Tibial artery (tissue), 4 donors: ENCODE measurements at regions not wholly inside any gene's neighbourhood (a gene's known extent, or its start where the extent isn't known, plus 50 kb on each side); places are given as distances from the start of the nearest gene placed in this dataset.

Experiments
- DNase-seq, 2 donors: peaks; one replicate each; pipeline ENCODE4 v3.0.0-alpha.2; 2019
- H3K27ac ChIP-seq, 2 donors: fragments of 200-600 bp; sonication (generic) in 1 of 2; 1 replicate in 1 of 2; 2 replicates in 1 of 2; pipeline ENCODE4 v1.5.1; 2018 to 2019; ENCODE audit warnings: mild to moderate bottlenecking in 1 of 2
- H3K27me3 ChIP-seq, 2 donors: fragments of 200-600 bp; sonication (generic) in 1 of 2; one replicate each; pipeline versions ENCODE4 v1.5.1 to v1.6.0; 2016 to 2019
- H3K36me3 ChIP-seq, 3 donors: fragments of 200-600 bp; sonication (generic) in 2 of 3; one replicate each; pipeline ENCODE4 v1.5.1; 2016 to 2019; ENCODE audit warnings: mild to moderate bottlenecking in 2 of 3
- H3K4me1 ChIP-seq, 4 donors: fragments of 200-600 bp; sonication (generic) in 2 of 4; 1 replicate in 3 of 4; 2 replicates in 1 of 4; pipeline ENCODE4 v1.5.1; 2016 to 2019
- H3K4me3 ChIP-seq, 2 donors: fragments of 200-600 bp; sonication (generic) in 1 of 2; 1 replicate in 1 of 2; 2 replicates in 1 of 2; pipeline ENCODE4 v1.5.1; 2018 to 2019; ENCODE audit warnings: mild to moderate bottlenecking in 2 of 2
- H3K9me3 ChIP-seq, 3 donors: fragments of 200-600 bp; sonication (generic) in 1 of 3; one replicate each; pipeline ENCODE4 v1.5.1; 2016 to 2019
- CTCF ChIP-seq, 2 experiments: fragments of 200-600 bp in 1 of 2; fragments of 450-650 bp in 1 of 2; IDR thresholded peaks; one replicate each; pipeline ENCODE4 v1.5.1; 2017 to 2019; ENCODE audit warnings: antibody characterized with exemption in 2 of 2, mild to moderate bottlenecking in 1 of 2, moderate library complexity in 1 of 2
- intact Hi-C: fragments of 100-400 bp; cut with DNase I; formaldehyde crosslinking; loops from one replicate; pipeline ENCODE4 v1.15.0; 2023; ENCODE audit warnings: low total_unique reads

GRCh38 chr13:65868884-65869283 lies 1361.3 kb downstream of the PCDH9 start:
- Histone ChIP-seq H3K27ac (no peak overlapping the region), H3K27me3 (no peaks in the 10 kb centered on the region), H3K4me1 (no peaks in the 10 kb centered on the region), H3K9me3 (no peaks in the 10 kb centered on the region), H3K36me3 (no peaks in the 10 kb centered on the region), H3K4me3 (no peak overlapping the region)
- intact Hi-C loops: no loop called here
- no peak for TF ChIP-seq CTCF (IDR thresholded peaks at IDR 0.05)
- no peak for DNase-seq

- no peaks in the 10 kb centered on the region for H3K36me3 ChIP-seq
- H3K4me1 ChIP-seq: no peaks in the 10 kb centered on the region
- no peak for DNase-seq
- intact Hi-C loops: no loop called here
- no peak overlapping the region for H3K4me3 ChIP-seq
- H3K27ac ChIP-seq: no peak overlapping the region
- H3K9me3 ChIP-seq: no peaks in the 10 kb centered on the region
- no peaks in the 10 kb centered on the region for H3K27me3 ChIP-seq
- no peak for TF ChIP-seq CTCF (IDR thresholded peaks at IDR 0.05)
Observed at GRCh38 chr13:65868099-65868498, 1362.0 kb downstream of the PCDH9 start.

- no peaks in the 10 kb centered on the region for H3K9me3 ChIP-seq
- no peak overlapping the region for H3K4me3 ChIP-seq
- no peak overlapping the region for H3K27ac ChIP-seq
- no peaks in the 10 kb centered on the region for H3K27me3 ChIP-seq
- intact Hi-C loops: no loop called here
- no peak for TF ChIP-seq CTCF (IDR thresholded peaks at IDR 0.05)
- H3K4me1 ChIP-seq: no peaks in the 10 kb centered on the region
- no peak for DNase-seq
- no peaks in the 10 kb centered on the region for H3K36me3 ChIP-seq
Observed at GRCh38 chr13:65866138-65866537, 1364.0 kb downstream of the PCDH9 start.

GRCh38 chr13:65865206-65865605 lies 1364.9 kb downstream of the PCDH9 start:
- Histone ChIP-seq H3K4me3 (no peak overlapping the region), H3K36me3 (no peaks in the 10 kb centered on the region), H3K4me1 (no peaks in the 10 kb centered on the region), H3K9me3 (no peaks in the 10 kb centered on the region), H3K27ac (no peak overlapping the region), H3K27me3 (no peaks in the 10 kb centered on the region)
- intact Hi-C loops: no loop called here
- no peak for DNase-seq
- TF ChIP-seq CTCF (IDR thresholded peaks at IDR 0.05): no peak

GRCh38 chr13:65864039-65864438 lies 1366.1 kb downstream of the PCDH9 start:
- Histone ChIP-seq H3K27me3 (no peaks in the 10 kb centered on the region), H3K27ac (no peak overlapping the region), H3K4me3 (no peak overlapping the region), H3K9me3 (no peaks in the 10 kb centered on the region), H3K4me1 (no peaks in the 10 kb centered on the region), H3K36me3 (no peaks in the 10 kb centered on the region)
- TF ChIP-seq CTCF (IDR thresholded peaks at IDR 0.05): no peak
- no peak for DNase-seq
- intact Hi-C loops: no loop called here

GRCh38 chr13:65860306-65860705 lies 1369.8 kb downstream of the PCDH9 start:
- Histone ChIP-seq H3K36me3 (no peaks in the 10 kb centered on the region), H3K9me3 (no peaks in the 10 kb centered on the region), H3K27ac (no peak overlapping the region), H3K27me3 (no peaks in the 10 kb centered on the region), H3K4me1 (no peaks in the 10 kb centered on the region), H3K4me3 (no peak overlapping the region)
- no peak for DNase-seq
- no peak for TF ChIP-seq CTCF (IDR thresholded peaks at IDR 0.05)
- intact Hi-C loops: no loop called here
